ENCODE measurements at regions not wholly inside any gene's neighbourhood (a gene's known extent, or its start where the extent isn't known, plus 50 kb on each side); places are given as distances from the start of the nearest gene placed in this dataset.
"Not testable (repeated sequence)": the region's sequence is repeated elsewhere in the genome, so short reads cannot be mapped to it uniquely, and the experiment has no call there.

GRCh38 chr13:100810481-100810880 lies 135.9 kb upstream of the TMTC4 start:
- no peak for DNase-seq

GRCh38 chr13:100809856-100810255 lies 135.3 kb upstream of the TMTC4 start:
- DNase-seq = peak; percentile 30 to 61

GRCh38 chr13:100809129-100809390 lies 134.5 kb upstream of the TMTC4 start:
- no peak for DNase-seq

GRCh38 chr13:100808330-100809128 lies 133.9 kb upstream of the TMTC4 start:
- peak; percentile 44 to 56 for DNase-seq

GRCh38 chr13:100803091-100803490 lies 128.5 kb upstream of the TMTC4 start:
- DNase-seq = no peak

GRCh38 chr13:100800283-100800875 lies 125.8 kb upstream of the TMTC4 start:
- no peak for DNase-seq

- no peak for DNase-seq
Measured at GRCh38 chr13:100798739-100799361, 124.3 kb upstream of the TMTC4 start.

- no peak for DNase-seq
Measured at GRCh38 chr13:100797921-100798320, 123.3 kb upstream of the TMTC4 start.

GRCh38 chr13:100796463-100796862 lies 121.9 kb upstream of the TMTC4 start:
- no peak for DNase-seq

GRCh38 chr13:100794575-100794974 lies 120.0 kb upstream of the TMTC4 start:
- no peak for DNase-seq

- DNase-seq = no peak
Measured at GRCh38 chr13:100790405-100790804, 115.8 kb upstream of the TMTC4 start.

GRCh38 chr13:100789968-100790367 lies 115.4 kb upstream of the TMTC4 start:
- no peak for DNase-seq

GRCh38 chr13:100789481-100789880 lies 114.9 kb upstream of the TMTC4 start:
- DNase-seq = peak in 1 of 2 experiments; percentile 21

GRCh38 chr13:100789025-100789424 lies 114.4 kb upstream of the TMTC4 start:
- no peak for DNase-seq

GRCh38 chr13:100788540-100788939 lies 113.9 kb upstream of the TMTC4 start:
- DNase-seq = no peak

- no peak for DNase-seq
Measured at GRCh38 chr13:100787899-100788298, 113.3 kb upstream of the TMTC4 start.

- DNase-seq = not testable (repeated sequence)
Measured at GRCh38 chr13:100776686-100777085, 102.1 kb upstream of the TMTC4 start.

- DNase-seq = no peak
Measured at GRCh38 chr13:100773923-100774663, 99.5 kb upstream of the TMTC4 start.

- DNase-seq = no peak
Measured at GRCh38 chr13:100773429-100773828, 98.8 kb upstream of the TMTC4 start.

- no peak for DNase-seq
Measured at GRCh38 chr13:100767192-100767591, 92.6 kb upstream of the TMTC4 start.

- not testable (repeated sequence) for DNase-seq
Measured at GRCh38 chr13:100766570-100766969, 92.0 kb upstream of the TMTC4 start.

GRCh38 chr13:100764937-100765336 lies 90.3 kb upstream of the TMTC4 start:
- no peak for DNase-seq

- DNase-seq = not testable (repeated sequence)
Measured at GRCh38 chr13:100762126-100762525, 87.5 kb upstream of the TMTC4 start.

GRCh38 chr13:100755891-100756290 lies 81.3 kb upstream of the TMTC4 start:
- DNase-seq = no peak

All from NCI-H2081 (cell line).